Central memory CD8-positive, alpha-beta T cell (primary cell): ENCODE measurements at regions not wholly inside any gene's neighbourhood (a gene's known extent, or its start where the extent isn't known, plus 50 kb on each side); places are given as distances from the start of the nearest gene placed in this dataset.
"Not testable (repeated sequence)": the region's sequence is repeated elsewhere in the genome, so short reads cannot be mapped to it uniquely, and the experiment has no call there.

Source experiments
- ATAC-seq: fragments of 150-1000 bp; cut with Tn5 transposase; replicated peaks from 2 replicates; pipeline ENCODE4 v1.10.0; 2022; ENCODE audit warnings: mild to moderate bottlenecking, moderate FRiP score, moderate number of reproducible peaks; ENCODE audit not compliant: poor library complexity, severe bottlenecking; ENCODE audit errors: extremely low read depth
- DNase-seq, 2 donors: peaks; one replicate each; pipeline ENCODE4 v3.0.0; 2021; ENCODE audit warnings: low spot score in 2 of 2
- H3K27ac Mint-ChIP-seq: one replicate; pipeline ENCODE4 v1.8.0; 2022; ENCODE audit warnings: low read depth, mild to moderate bottlenecking, moderate library complexity, mixed read lengths
- H3K27me3 Mint-ChIP-seq: one replicate; pipeline ENCODE4 v1.8.0; 2022; ENCODE audit warnings: mixed read lengths
- H3K36me3 Mint-ChIP-seq: one replicate; pipeline ENCODE4 v1.8.0; 2022; ENCODE audit warnings: mild to moderate bottlenecking, moderate library complexity, mixed read lengths; ENCODE audit not compliant: insufficient read depth
- H3K4me1 Mint-ChIP-seq: one replicate; pipeline ENCODE4 v1.8.0; 2022; ENCODE audit warnings: mixed read lengths
- H3K4me3 Mint-ChIP-seq: one replicate; pipeline ENCODE4 v1.8.0; 2022; ENCODE audit warnings: mild to moderate bottlenecking, moderate library complexity, mixed read lengths
- H3K9me3 Mint-ChIP-seq: one replicate; pipeline ENCODE4 v1.8.0; 2022; ENCODE audit warnings: mixed read lengths

- no peaks in the 10 kb centered on the region for H3K36me3 Mint-ChIP-seq
- peaks cover 14% of the 10 kb centered on the region for H3K27me3 Mint-ChIP-seq
- H3K4me1 Mint-ChIP-seq, result no peaks in the 10 kb centered on the region
- DNase-seq (no peak), ATAC-seq (no peak)
- H3K4me3 Mint-ChIP-seq, result no peak overlapping the region
- no peaks in the 10 kb centered on the region for H3K9me3 Mint-ChIP-seq
- no peak overlapping the region for H3K27ac Mint-ChIP-seq
Measured at GRCh38 chr6:6823030-6823429, 234.5 kb downstream of the LY86 start.

GRCh38 chr6:6823568-6824224 is 235.2 kb downstream of the LY86 start:
- Mint-ChIP-seq H3K27me3 (peaks cover 18% of the 10 kb centered on the region), H3K9me3 (no peaks in the 10 kb centered on the region), H3K36me3 (no peaks in the 10 kb centered on the region), H3K27ac (no peak overlapping the region), H3K4me3 (no peak overlapping the region), H3K4me1 (no peaks in the 10 kb centered on the region)
- no peak for ATAC-seq
- no peak for DNase-seq

- no peak overlapping the region for H3K4me3 Mint-ChIP-seq
- no peaks in the 10 kb centered on the region for H3K36me3 Mint-ChIP-seq
- H3K4me1 Mint-ChIP-seq, result no peaks in the 10 kb centered on the region
- H3K27me3 Mint-ChIP-seq, result peaks cover 18% of the 10 kb centered on the region
- H3K27ac Mint-ChIP-seq, result no peak overlapping the region
- DNase-seq (no peak), ATAC-seq (no peak)
- no peaks in the 10 kb centered on the region for H3K9me3 Mint-ChIP-seq
Measured at GRCh38 chr6:6824381-6824780, 235.9 kb downstream of the LY86 start.

GRCh38 chr6:6825193-6825784 is 236.8 kb downstream of the LY86 start:
- DNase-seq (no peak), ATAC-seq (no peak)
- H3K27me3 Mint-ChIP-seq, result peaks cover 23% of the 10 kb centered on the region
- no peaks in the 10 kb centered on the region for H3K4me1 Mint-ChIP-seq
- H3K9me3 Mint-ChIP-seq, result no peaks in the 10 kb centered on the region
- no peak overlapping the region for H3K27ac Mint-ChIP-seq
- H3K36me3 Mint-ChIP-seq, result no peaks in the 10 kb centered on the region
- H3K4me3 Mint-ChIP-seq, result no peak overlapping the region

GRCh38 chr6:6826095-6826901 is 237.8 kb downstream of the LY86 start:
- no peaks in the 10 kb centered on the region for H3K9me3 Mint-ChIP-seq
- H3K4me3 Mint-ChIP-seq, result no peak overlapping the region
- H3K4me1 Mint-ChIP-seq, result no peaks in the 10 kb centered on the region
- H3K27me3 Mint-ChIP-seq, result peaks cover 33% of the 10 kb centered on the region
- no peaks in the 10 kb centered on the region for H3K36me3 Mint-ChIP-seq
- H3K27ac Mint-ChIP-seq, result no peak overlapping the region
- peak; percentile 36 for ATAC-seq
- DNase-seq, result no peak

GRCh38 chr6:6826961-6827360 is 238.4 kb downstream of the LY86 start:
- H3K4me3 Mint-ChIP-seq, result no peak overlapping the region
- ATAC-seq (no peak), DNase-seq (no peak)
- no peaks in the 10 kb centered on the region for H3K4me1 Mint-ChIP-seq
- H3K36me3 Mint-ChIP-seq, result no peaks in the 10 kb centered on the region
- H3K9me3 Mint-ChIP-seq, result no peaks in the 10 kb centered on the region
- H3K27me3 Mint-ChIP-seq, result peaks cover 40% of the 10 kb centered on the region
- H3K27ac Mint-ChIP-seq, result no peak overlapping the region

- Mint-ChIP-seq H3K36me3 (no peaks in the 10 kb centered on the region), H3K9me3 (no peaks in the 10 kb centered on the region), H3K27me3 (peaks cover 70% of the 10 kb centered on the region), H3K27ac (no peak overlapping the region), H3K4me1 (no peaks in the 10 kb centered on the region), H3K4me3 (no peak overlapping the region)
- ATAC-seq (no peak), DNase-seq (no peak)
Measured at GRCh38 chr6:6829872-6830685, 241.6 kb downstream of the LY86 start.

- ATAC-seq, DNase-seq, H3K4me1 Mint-ChIP-seq, H3K4me3 Mint-ChIP-seq, H3K9me3 Mint-ChIP-seq, H3K36me3 Mint-ChIP-seq, H3K27ac Mint-ChIP-seq: not testable (repeated sequence)
- peaks cover 70% of the 10 kb centered on the region for H3K27me3 Mint-ChIP-seq
Measured at GRCh38 chr6:6830686-6831063, 242.2 kb downstream of the LY86 start.

GRCh38 chr6:6832439-6832838 is 243.9 kb downstream of the LY86 start:
- no peak overlapping the region for H3K27ac Mint-ChIP-seq
- H3K9me3 Mint-ChIP-seq, result no peaks in the 10 kb centered on the region
- peaks cover 73% of the 10 kb centered on the region for H3K27me3 Mint-ChIP-seq
- no peaks in the 10 kb centered on the region for H3K36me3 Mint-ChIP-seq
- H3K4me1 Mint-ChIP-seq, result no peaks in the 10 kb centered on the region
- no peak overlapping the region for H3K4me3 Mint-ChIP-seq
- no peak for DNase-seq
- no peak for ATAC-seq

- ATAC-seq, result no peak
- Mint-ChIP-seq H3K27me3 (peaks cover 82% of the 10 kb centered on the region), H3K36me3 (no peaks in the 10 kb centered on the region), H3K4me1 (no peaks in the 10 kb centered on the region), H3K4me3 (no peak overlapping the region), H3K9me3 (no peaks in the 10 kb centered on the region), H3K27ac (no peak overlapping the region)
- no peak for DNase-seq
Measured at GRCh38 chr6:6834356-6835222, 246.1 kb downstream of the LY86 start.

- Mint-ChIP-seq H3K4me3 (no peak overlapping the region), H3K36me3 (no peaks in the 10 kb centered on the region), H3K27me3 (peaks cover 84% of the 10 kb centered on the region), H3K9me3 (no peaks in the 10 kb centered on the region), H3K4me1 (no peaks in the 10 kb centered on the region), H3K27ac (no peak overlapping the region)
- no peak for ATAC-seq
- DNase-seq, result no peak
Measured at GRCh38 chr6:6835223-6835503, 246.6 kb downstream of the LY86 start.
